NB4 (cell line): ENCODE measurements at regions not wholly inside any gene's neighbourhood (a gene's known extent, or its start where the extent isn't known, plus 50 kb on each side); places are given as distances from the start of the nearest gene placed in this dataset.

Source experiments
- DNase-seq: peaks from one replicate; pipeline ENCODE4 v3.0.0; 2010; ENCODE audit warnings: low read depth
- H3K4me3 ChIP-seq: one replicate; pipeline ENCODE4 v1.5.1; 2011; ENCODE audit warnings: mild to moderate bottlenecking, low read depth, low read length, moderate library complexity
- CTCF ChIP-seq: IDR thresholded peaks from one replicate; pipeline ENCODE4 v1.5.1; 2012; ENCODE audit warnings: low read depth, low read length
- MYC ChIP-seq: IDR thresholded peaks from 2 replicates; pipeline ENCODE4 v1.6.1; 2011; ENCODE audit warnings: low read depth, low read length
- POLR2A ChIP-seq: IDR thresholded peaks from 2 replicates; pipeline ENCODE4 v1.6.1; 2011; ENCODE audit warnings: mild to moderate bottlenecking; ENCODE audit not compliant: insufficient read length; ENCODE audit errors: extremely low read depth
- TF ChIP-seq, protein P1 (sequence below): IDR thresholded peaks from 2 replicates; pipeline ENCODE4 v1.6.1; 2011; ENCODE audit warnings: low read depth, low read length

- H3K4me3 ChIP-seq: no peak overlapping the region
- TF ChIP-seq, protein P1, sequence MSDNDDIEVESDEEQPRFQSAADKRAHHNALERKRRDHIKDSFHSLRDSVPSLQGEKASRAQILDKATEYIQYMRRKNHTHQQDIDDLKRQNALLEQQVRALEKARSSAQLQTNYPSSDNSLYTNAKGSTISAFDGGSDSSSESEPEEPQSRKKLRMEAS: no peak
- no peak for TF ChIP-seq MYC
- TF ChIP-seq CTCF: no peak
- no peak for TF ChIP-seq POLR2A
- peak; percentile 9 for DNase-seq
Measured at GRCh38 chr15:57867970-57868798, 161.7 kb downstream of the POLR2M start.

DNA sequence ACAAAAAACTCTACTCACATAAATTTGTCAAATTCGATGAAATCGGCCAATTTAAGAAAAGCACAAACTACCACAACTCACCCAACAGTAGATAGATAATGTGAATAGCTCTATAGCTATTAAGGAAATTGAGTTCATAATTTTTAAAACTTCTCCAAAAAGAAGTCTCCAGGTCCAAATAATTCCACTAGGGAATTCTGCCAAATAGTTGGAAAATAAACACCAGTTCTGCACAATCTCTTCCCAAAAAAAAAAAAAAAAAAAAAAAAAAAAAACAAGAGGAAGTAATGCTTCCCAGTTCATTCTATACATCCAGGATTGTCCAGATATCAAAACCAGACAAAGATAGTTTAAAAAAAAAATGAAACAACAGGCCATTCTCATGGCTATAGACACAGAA, 164.2 kb downstream of the POLR2M start:
- DNase-seq: no peak
- H3K4me3 ChIP-seq: no peak overlapping the region
- TF ChIP-seq, protein P1: no peak
- TF ChIP-seq MYC (no peak), POLR2A (no peak), CTCF (no peak)

GRCh38 chr15:57872281-57873030, 165.9 kb downstream of the POLR2M start:
- TF ChIP-seq MYC: no peak
- no peak for TF ChIP-seq CTCF
- TF ChIP-seq POLR2A: no peak
- TF ChIP-seq, protein P1: no peak
- no peak overlapping the region for H3K4me3 ChIP-seq
- DNase-seq: no peak

GRCh38 chr15:57873564-57874209, 167.2 kb downstream of the POLR2M start:
- DNase-seq: no peak
- no peak overlapping the region for H3K4me3 ChIP-seq
- TF ChIP-seq CTCF: no peak

DNA sequence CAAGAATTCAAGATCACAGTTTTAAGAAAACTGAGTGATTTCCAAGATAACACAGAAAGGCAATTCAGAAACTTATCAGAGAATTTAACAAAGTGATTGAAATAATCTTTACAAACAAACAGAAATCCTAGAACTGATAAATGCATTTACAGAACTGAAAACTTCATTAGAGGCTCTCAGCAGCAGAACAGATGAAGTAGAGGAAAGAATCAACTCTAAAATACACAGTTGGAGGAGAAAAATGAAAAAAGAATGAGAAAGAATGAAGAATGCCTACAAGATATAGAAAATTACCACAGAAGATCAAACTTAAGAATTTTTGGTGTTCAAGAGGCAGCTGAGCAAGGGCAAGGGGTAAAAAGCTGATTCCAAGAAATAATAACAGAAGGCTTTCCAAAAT, 168.8 kb downstream of the POLR2M start:
- no peak for TF ChIP-seq CTCF
- TF ChIP-seq MYC: no peak
- TF ChIP-seq, protein P1: no peak
- TF ChIP-seq POLR2A: no peak
- no peak overlapping the region for H3K4me3 ChIP-seq
- no peak for DNase-seq
